ENCODE measurements at regions not wholly inside any gene's neighbourhood (a gene's known extent, or its start where the extent isn't known, plus 50 kb on each side); places are given as distances from the start of the nearest gene placed in this dataset.

DNA sequence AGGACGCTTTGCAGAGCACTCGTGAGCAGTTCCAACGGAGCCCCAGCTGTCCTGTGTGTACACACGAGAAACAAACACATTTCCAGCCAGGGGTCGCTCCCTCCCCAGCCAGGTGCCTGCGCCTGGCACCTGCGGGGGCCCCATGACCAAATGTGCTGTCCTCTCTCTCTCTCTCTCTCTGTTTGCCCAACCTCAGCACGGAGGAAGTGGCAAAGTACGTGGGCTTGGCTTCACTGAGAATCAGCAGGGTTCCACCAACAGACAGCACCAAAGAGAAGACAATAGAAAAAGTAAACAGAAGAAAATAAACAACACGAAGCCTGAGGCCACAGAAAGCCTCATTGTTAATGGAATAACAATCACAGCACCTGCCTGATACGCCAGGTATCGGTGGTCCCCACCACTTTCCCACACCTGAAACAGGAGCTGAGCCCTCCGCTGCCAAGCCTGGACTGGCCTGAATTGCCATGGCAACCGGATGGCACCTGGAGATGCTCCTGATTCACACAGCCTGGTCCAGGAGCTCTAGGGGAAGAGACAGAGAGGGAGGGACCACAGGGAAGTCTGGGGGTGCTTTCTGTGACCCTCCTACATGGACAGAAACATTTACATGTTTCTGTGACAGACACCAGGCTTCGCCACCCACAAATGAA, 103.9 kb upstream of the CACNA1A start:
- TF ChIP-seq POLR2AphosphoS5 (IDR thresholded peaks at IDR 0.05; ENCODE audit: low read depth, low read length), result no peak
- TF ChIP-seq, protein P1, sequence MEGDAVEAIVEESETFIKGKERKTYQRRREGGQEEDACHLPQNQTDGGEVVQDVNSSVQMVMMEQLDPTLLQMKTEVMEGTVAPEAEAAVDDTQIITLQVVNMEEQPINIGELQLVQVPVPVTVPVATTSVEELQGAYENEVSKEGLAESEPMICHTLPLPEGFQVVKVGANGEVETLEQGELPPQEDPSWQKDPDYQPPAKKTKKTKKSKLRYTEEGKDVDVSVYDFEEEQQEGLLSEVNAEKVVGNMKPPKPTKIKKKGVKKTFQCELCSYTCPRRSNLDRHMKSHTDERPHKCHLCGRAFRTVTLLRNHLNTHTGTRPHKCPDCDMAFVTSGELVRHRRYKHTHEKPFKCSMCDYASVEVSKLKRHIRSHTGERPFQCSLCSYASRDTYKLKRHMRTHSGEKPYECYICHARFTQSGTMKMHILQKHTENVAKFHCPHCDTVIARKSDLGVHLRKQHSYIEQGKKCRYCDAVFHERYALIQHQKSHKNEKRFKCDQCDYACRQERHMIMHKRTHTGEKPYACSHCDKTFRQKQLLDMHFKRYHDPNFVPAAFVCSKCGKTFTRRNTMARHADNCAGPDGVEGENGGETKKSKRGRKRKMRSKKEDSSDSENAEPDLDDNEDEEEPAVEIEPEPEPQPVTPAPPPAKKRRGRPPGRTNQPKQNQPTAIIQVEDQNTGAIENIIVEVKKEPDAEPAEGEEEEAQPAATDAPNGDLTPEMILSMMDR (IDR thresholded peaks at IDR 0.05 in 2 of 3, conservative IDR thresholded peaks at IDR 0.05 in 1 of 3; ENCODE audit: borderline replicate concordance in 1 of 3, insufficient read depth in 1 of 3, low read depth in 2 of 3, low read length in 2 of 3), result peak in 1 of 3 experiments; percentile 11; a peak in 1 of 6 replicates
- TF ChIP-seq ELF1 (IDR thresholded peaks at IDR 0.05; ENCODE audit: borderline replicate concordance, low read depth), result no peak
- TF ChIP-seq ZFX (IDR thresholded peaks at IDR 0.05), result no peak
- TF ChIP-seq POLR2A (IDR thresholded peaks at IDR 0.05; ENCODE audit: borderline replicate concordance, extremely low read depth, insufficient read depth, insufficient read length), result no peak
- peak; percentile 59 for TF ChIP-seq RAD21 (IDR thresholded peaks at IDR 0.05; ENCODE audit: low read depth)
- TF ChIP-seq, protein P2, sequence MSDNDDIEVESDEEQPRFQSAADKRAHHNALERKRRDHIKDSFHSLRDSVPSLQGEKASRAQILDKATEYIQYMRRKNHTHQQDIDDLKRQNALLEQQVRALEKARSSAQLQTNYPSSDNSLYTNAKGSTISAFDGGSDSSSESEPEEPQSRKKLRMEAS (IDR thresholded peaks at IDR 0.05), result no peak
